ENCODE measurements at regions not wholly inside any gene's neighbourhood (a gene's known extent, or its start where the extent isn't known, plus 50 kb on each side); places are given as distances from the start of the nearest gene placed in this dataset.

DNA sequence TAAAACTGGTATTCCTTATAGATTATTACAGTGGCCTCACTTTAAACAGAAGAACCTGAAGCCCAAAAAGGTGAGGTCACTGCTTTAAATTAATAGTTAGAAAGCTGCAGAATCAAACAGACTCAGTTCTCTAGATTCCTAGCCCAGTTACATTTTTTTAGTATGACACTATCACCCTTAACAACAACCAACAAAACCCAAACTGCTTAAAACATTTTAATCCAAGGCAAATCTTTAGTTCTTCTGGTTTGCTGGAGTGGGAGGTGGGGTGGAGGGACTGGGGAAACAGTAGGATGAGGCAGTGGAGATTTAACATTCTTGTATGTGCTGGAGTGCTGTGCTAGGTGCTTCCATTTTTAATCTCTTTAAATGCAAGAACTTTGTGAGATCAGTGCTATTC, 631.6 kb upstream of the KCNMB2 start:
- in situ Hi-C loops (cut with HindIII; ENCODE audit: extremely low pct_ligation_motif_present, low pct_unique_long_range_greater_than_20kb), result no loop called here
- no peak overlapping the region for H2AFZ ChIP-seq (ENCODE audit: low read length)
- DNase-seq (ENCODE audit: low spot score), result no peak
- no TSS peak for BruUV-seq (replicated peaks)
- H4K20me1 ChIP-seq (ENCODE audit: insufficient read depth, low read length), result no peaks in the 10 kb centered on the region
- H3K9me3 ChIP-seq (ENCODE audit: low read length), result peaks cover 10% of the 10 kb centered on the region; the same call in 1 of the 2 replicates
- no peak for ATAC-seq
- TF ChIP-seq, protein P1, sequence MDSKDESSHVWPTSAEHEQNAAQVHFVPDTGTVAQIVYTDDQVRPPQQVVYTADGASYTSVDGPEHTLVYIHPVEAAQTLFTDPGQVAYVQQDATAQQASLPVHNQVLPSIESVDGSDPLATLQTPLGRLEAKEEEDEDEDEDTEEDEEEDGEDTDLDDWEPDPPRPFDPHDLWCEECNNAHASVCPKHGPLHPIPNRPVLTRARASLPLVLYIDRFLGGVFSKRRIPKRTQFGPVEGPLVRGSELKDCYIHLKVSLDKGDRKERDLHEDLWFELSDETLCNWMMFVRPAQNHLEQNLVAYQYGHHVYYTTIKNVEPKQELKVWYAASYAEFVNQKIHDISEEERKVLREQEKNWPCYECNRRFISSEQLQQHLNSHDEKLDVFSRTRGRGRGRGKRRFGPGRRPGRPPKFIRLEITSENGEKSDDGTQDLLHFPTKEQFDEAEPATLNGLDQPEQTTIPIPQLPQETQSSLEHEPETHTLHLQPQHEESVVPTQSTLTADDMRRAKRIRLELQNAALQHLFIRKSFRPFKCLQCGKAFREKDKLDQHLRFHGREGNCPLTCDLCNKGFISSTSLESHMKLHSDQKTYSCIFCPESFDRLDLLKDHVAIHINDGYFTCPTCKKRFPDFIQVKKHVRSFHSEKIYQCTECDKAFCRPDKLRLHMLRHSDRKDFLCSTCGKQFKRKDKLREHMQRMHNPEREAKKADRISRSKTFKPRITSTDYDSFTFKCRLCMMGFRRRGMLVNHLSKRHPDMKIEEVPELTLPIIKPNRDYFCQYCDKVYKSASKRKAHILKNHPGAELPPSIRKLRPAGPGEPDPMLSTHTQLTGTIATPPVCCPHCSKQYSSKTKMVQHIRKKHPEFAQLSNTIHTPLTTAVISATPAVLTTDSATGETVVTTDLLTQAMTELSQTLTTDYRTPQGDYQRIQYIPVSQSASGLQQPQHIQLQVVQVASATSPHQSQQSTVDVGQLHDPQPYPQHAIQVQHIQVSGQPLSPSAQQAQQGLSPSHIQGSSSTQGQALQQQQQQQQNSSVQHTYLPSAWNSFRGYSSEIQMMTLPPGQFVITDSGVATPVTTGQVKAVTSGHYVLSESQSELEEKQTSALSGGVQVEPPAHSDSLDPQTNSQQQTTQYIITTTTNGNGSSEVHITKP (CRISPR knock-in tag; IDR thresholded peaks at IDR 0.05; ENCODE audit: low read depth), result no peak
- TF ChIP-seq, protein P2, sequence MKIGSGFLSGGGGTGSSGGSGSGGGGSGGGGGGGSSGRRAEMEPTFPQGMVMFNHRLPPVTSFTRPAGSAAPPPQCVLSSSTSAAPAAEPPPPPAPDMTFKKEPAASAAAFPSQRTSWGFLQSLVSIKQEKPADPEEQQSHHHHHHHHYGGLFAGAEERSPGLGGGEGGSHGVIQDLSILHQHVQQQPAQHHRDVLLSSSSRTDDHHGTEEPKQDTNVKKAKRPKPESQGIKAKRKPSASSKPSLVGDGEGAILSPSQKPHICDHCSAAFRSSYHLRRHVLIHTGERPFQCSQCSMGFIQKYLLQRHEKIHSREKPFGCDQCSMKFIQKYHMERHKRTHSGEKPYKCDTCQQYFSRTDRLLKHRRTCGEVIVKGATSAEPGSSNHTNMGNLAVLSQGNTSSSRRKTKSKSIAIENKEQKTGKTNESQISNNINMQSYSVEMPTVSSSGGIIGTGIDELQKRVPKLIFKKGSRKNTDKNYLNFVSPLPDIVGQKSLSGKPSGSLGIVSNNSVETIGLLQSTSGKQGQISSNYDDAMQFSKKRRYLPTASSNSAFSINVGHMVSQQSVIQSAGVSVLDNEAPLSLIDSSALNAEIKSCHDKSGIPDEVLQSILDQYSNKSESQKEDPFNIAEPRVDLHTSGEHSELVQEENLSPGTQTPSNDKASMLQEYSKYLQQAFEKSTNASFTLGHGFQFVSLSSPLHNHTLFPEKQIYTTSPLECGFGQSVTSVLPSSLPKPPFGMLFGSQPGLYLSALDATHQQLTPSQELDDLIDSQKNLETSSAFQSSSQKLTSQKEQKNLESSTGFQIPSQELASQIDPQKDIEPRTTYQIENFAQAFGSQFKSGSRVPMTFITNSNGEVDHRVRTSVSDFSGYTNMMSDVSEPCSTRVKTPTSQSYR (CRISPR knock-in tag; IDR thresholded peaks at IDR 0.05; ENCODE audit: borderline replicate concordance), result no peak
- TF ChIP-seq CEBPG (CRISPR knock-in tag; IDR thresholded peaks at IDR 0.05) (no peak), DNMT3B (CRISPR knock-in tag; conservative IDR thresholded peaks at IDR 0.05) (no peak), PTBP1 (IDR thresholded peaks at IDR 0.05; ENCODE audit: low read depth, low read length, poor library complexity, severe bottlenecking) (no peak), MAFG (CRISPR knock-in tag; IDR thresholded peaks at IDR 0.05) (no peak), ZNF605 (CRISPR knock-in tag; IDR thresholded peaks at IDR 0.05) (no peak), CCAR2 (optimal IDR thresholded peaks at IDR 0.05; ENCODE audit: low read depth, low read length) (no peak), RAD51 (IDR thresholded peaks at IDR 0.05; ENCODE audit: borderline replicate concordance) (no peak), XBP1 (CRISPR knock-in tag; IDR thresholded peaks at IDR 0.05) (no peak), ATAD3A (CRISPR knock-in tag; IDR thresholded peaks at IDR 0.05) (no peak)
- TF ChIP-seq, protein P3, sequence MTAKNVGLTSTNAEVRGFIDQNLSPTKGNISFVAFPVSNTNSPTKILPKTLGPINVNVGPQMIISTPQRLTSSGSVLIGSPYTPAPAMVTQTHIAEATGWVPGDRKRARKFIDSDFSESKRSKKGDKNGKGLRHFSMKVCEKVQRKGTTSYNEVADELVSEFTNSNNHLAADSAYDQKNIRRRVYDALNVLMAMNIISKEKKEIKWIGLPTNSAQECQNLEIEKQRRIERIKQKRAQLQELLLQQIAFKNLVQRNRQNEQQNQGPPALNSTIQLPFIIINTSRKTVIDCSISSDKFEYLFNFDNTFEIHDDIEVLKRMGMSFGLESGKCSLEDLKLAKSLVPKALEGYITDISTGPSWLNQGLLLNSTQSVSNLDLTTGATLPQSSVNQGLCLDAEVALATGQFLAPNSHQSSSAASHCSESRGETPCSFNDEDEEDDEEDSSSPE (CRISPR knock-in tag; IDR thresholded peaks at IDR 0.05), result no peak
- TF ChIP-seq, protein P4, sequence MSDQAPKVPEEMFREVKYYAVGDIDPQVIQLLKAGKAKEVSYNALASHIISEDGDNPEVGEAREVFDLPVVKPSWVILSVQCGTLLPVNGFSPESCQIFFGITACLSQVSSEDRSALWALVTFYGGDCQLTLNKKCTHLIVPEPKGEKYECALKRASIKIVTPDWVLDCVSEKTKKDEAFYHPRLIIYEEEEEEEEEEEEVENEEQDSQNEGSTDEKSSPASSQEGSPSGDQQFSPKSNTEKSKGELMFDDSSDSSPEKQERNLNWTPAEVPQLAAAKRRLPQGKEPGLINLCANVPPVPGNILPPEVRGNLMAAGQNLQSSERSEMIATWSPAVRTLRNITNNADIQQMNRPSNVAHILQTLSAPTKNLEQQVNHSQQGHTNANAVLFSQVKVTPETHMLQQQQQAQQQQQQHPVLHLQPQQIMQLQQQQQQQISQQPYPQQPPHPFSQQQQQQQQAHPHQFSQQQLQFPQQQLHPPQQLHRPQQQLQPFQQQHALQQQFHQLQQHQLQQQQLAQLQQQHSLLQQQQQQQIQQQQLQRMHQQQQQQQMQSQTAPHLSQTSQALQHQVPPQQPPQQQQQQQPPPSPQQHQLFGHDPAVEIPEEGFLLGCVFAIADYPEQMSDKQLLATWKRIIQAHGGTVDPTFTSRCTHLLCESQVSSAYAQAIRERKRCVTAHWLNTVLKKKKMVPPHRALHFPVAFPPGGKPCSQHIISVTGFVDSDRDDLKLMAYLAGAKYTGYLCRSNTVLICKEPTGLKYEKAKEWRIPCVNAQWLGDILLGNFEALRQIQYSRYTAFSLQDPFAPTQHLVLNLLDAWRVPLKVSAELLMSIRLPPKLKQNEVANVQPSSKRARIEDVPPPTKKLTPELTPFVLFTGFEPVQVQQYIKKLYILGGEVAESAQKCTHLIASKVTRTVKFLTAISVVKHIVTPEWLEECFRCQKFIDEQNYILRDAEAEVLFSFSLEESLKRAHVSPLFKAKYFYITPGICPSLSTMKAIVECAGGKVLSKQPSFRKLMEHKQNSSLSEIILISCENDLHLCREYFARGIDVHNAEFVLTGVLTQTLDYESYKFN (CRISPR knock-in tag; conservative IDR thresholded peaks at IDR 0.05), result no peak
- POLR2A ChIA-PET, result no interaction called here
- no peak overlapping the region for H3K9ac ChIP-seq (ENCODE audit: insufficient read depth, low read depth, low read length)
- H3K79me2 ChIP-seq (ENCODE audit: insufficient read depth, low read length), result no peaks in the 10 kb centered on the region
- H3K36me3 ChIP-seq (replicated peaks in 1 of 2; ENCODE audit: control insufficient read depth in 1 of 2, insufficient read depth in 2 of 2, low read length in 2 of 2), result no peaks in the 10 kb centered on the region
- H3K4me2 ChIP-seq (ENCODE audit: low read depth, low read length), result no peak overlapping the region
- no peak overlapping the region for H3K4me3 ChIP-seq (replicated peaks in 1 of 3; ENCODE audit: insufficient read depth in 1 of 3, low read depth in 2 of 3, low read length in 3 of 3)
- no peak overlapping the region for H3K27ac ChIP-seq (ENCODE audit: extremely low read length, insufficient read depth, low read length)
- intact Hi-C loops (cut with micrococcal nuclease; ENCODE audit: unreplicated experiment), result no loop called here
- no peaks in the 10 kb centered on the region for H3K27me3 ChIP-seq (ENCODE audit: control insufficient read depth in 1 of 2, insufficient read depth in 2 of 2, low read length in 2 of 2)
- FAIRE-seq, result no peak
- CTCF ChIA-PET (ENCODE audit: low intra/inter-chr PET ratio, low total read pairs), result no interaction called here
- no peaks in the 10 kb centered on the region for H3K4me1 ChIP-seq (ENCODE audit: insufficient read depth, low read length)
